B cell (primary cell): ENCODE measurements at regions not wholly inside any gene's neighbourhood (a gene's known extent, or its start where the extent isn't known, plus 50 kb on each side); places are given as distances from the start of the nearest gene placed in this dataset.

ENCODE experiments used
- ATAC-seq: fragments of 200-7000 bp; cut with Tn5 transposase; one replicate; pipeline ENCODE4 v1.10.0; 2021; ENCODE audit warnings: low read depth, mild to moderate bottlenecking, moderate number of reproducible peaks, moderate library complexity
- CTCF ChIA-PET: fragments of 350-600 bp; sonication (Branson Sonifier 250); formaldehyde crosslinking; loops from one replicate; lab custom pipeline; 2021; ENCODE audit warnings: antibody characterized with exemption, inconsistent platforms; lab: Charles Lee
- POLR2A ChIA-PET: fragments of 350-600 bp; sonication (Branson Sonifier 250); formaldehyde crosslinking; loops from one replicate; lab custom pipeline; 2021; ENCODE audit warnings: antibody characterized with exemption; lab: Charles Lee
- DNase-seq: peaks from one replicate; pipeline ENCODE4 v3.0.0; 2013
- H2AFZ ChIP-seq: 2 replicates; pipeline ENCODE4 v1.6.1; 2012; ENCODE audit warnings: mild to moderate bottlenecking, low read depth, low read length; ENCODE audit not compliant: insufficient read depth, poor library complexity, severe bottlenecking
- H3K27ac ChIP-seq, 2 donors: 1 replicate in 1 of 2; 2 replicates in 1 of 2; pipeline ENCODE4 v1.5.1; 2012 to 2013; ENCODE audit warnings: low read length in 2 of 2, mild to moderate bottlenecking in 2 of 2, moderate library complexity in 1 of 2
- H3K27me3 ChIP-seq, 4 experiments: fragments of 200-600 bp in 1 of 4; sonication (generic) in 1 of 4; replicated peaks in 1 of 4; 1 replicate in 2 of 4; 2 replicates in 2 of 4; pipeline versions ENCODE4 v1.6.1 to v1.7.0; 2013 to 2016; ENCODE audit warnings: low read length in 3 of 4, mild to moderate bottlenecking in 2 of 4, mixed read lengths in 1 of 4, moderate library complexity in 1 of 4; ENCODE audit not compliant: insufficient read depth in 4 of 4, control insufficient read depth in 3 of 4; ENCODE audit errors: control extremely low read depth in 1 of 4
- H3K36me3 ChIP-seq, 2 experiments: replicated peaks in 1 of 2; 1 replicate in 1 of 2; 2 replicates in 1 of 2; pipeline versions ENCODE4 v1.6.1 to v1.7.1; 2013; ENCODE audit warnings: low read length in 1 of 2; ENCODE audit not compliant: insufficient read depth in 2 of 2, control insufficient read depth in 1 of 2; ENCODE audit errors: control extremely low read depth in 1 of 2, extremely low read depth in 1 of 2
- H3K4me1 ChIP-seq, 2 donors: fragments of 200-600 bp in 1 of 2; sonication (generic) in 1 of 2; 1 replicate in 1 of 2; 2 replicates in 1 of 2; pipeline versions ENCODE4 v1.5.1 to v1.6.1; 2013 to 2017; ENCODE audit warnings: low read length in 2 of 2; ENCODE audit not compliant: control insufficient read depth in 2 of 2, insufficient read depth in 2 of 2
- H3K4me2 ChIP-seq: replicated peaks from 2 replicates; pipeline ENCODE3; 2012; ENCODE audit warnings: mild to moderate bottlenecking, low read depth, low read length; ENCODE audit not compliant: poor library complexity, severe bottlenecking
- H3K4me3 ChIP-seq, 5 experiments: fragments of 200-600 bp in 1 of 5; sonication (generic) in 1 of 5; 1 replicate in 3 of 5; 2 replicates in 2 of 5; pipeline versions ENCODE4 v1.5.1 to v1.7.0; 2011 to 2016; ENCODE audit warnings: low read length in 4 of 5, mild to moderate bottlenecking in 4 of 5, low read depth in 2 of 5, control low read depth in 1 of 5, moderate library complexity in 1 of 5; ENCODE audit not compliant: insufficient read depth in 1 of 5; ENCODE audit errors: control extremely low read depth in 1 of 5, extremely low read depth in 1 of 5
- H3K79me2 ChIP-seq: fragments of 200-600 bp; sonication (generic); one replicate; pipeline ENCODE4 v1.6.0; 2016; ENCODE audit warnings: low read length; ENCODE audit not compliant: control insufficient read depth, insufficient read depth
- H3K9ac ChIP-seq: fragments of 200-600 bp; sonication (generic); 2 replicates; pipeline ENCODE4 v1.6.1; 2017; ENCODE audit warnings: mild to moderate bottlenecking, low read length, moderate library complexity
- H3K9me3 ChIP-seq, 3 donors: one replicate each; pipeline versions ENCODE4 v1.6.1 to v1.7.1; 2013; ENCODE audit warnings: low read length in 2 of 3; ENCODE audit not compliant: control insufficient read depth in 2 of 3, insufficient read depth in 1 of 3; ENCODE audit errors: control extremely low read depth in 1 of 3
- H4K20me1 ChIP-seq: 2 replicates; pipeline ENCODE4 v1.6.0; 2012; ENCODE audit warnings: mild to moderate bottlenecking, low read length; ENCODE audit not compliant: insufficient read depth, control insufficient read depth, poor library complexity, severe bottlenecking
- H3K27ac Mint-ChIP-seq: one replicate; pipeline ENCODE4 v1.8.0; 2021; ENCODE audit warnings: mixed read lengths
- H3K27me3 Mint-ChIP-seq: one replicate; pipeline ENCODE4 v1.8.0; 2021; ENCODE audit warnings: mixed read lengths
- H3K4me1 Mint-ChIP-seq: one replicate; pipeline ENCODE4 v1.8.0; 2021; ENCODE audit warnings: mixed read lengths
- H3K4me3 Mint-ChIP-seq: one replicate; pipeline ENCODE4 v1.8.0; 2021; ENCODE audit warnings: mixed read lengths
- H3K9me3 Mint-ChIP-seq: one replicate; pipeline ENCODE4 v1.8.0; 2022; ENCODE audit warnings: mixed read lengths; ENCODE audit not compliant: insufficient read depth
- CTCF ChIP-seq: fragments of 200-600 bp; IDR thresholded peaks from one replicate; pipeline ENCODE4 v1.8.0; 2022; ENCODE audit warnings: antibody characterized with exemption, mild to moderate bottlenecking
- EZH2 ChIP-seq: IDR thresholded peaks from 2 replicates; pipeline ENCODE4 v1.6.1; 2012; ENCODE audit warnings: borderline replicate concordance, low read depth, mild to moderate bottlenecking, moderate library complexity, low read length; ENCODE audit not compliant: insufficient read depth, poor library complexity, severe bottlenecking
- WGBS: methylation state at CpG from one replicate; pipeline ENCODE4 v1.1.5; 2013; ENCODE audit warnings: missing lambda C conversion rate; ENCODE audit not compliant: insufficient coverage; 5-methylcytosine and 5-hydroxymethylcytosine counted together
- intact Hi-C: fragments of 100-400 bp; cut with micrococcal nuclease; formaldehyde crosslinking; loops from one replicate; pipeline ENCODE4 v1.10.0; 2022

GRCh38 chr15:94834494-94834893, 603.1 kb downstream of the MCTP2 start:
- no peak overlapping the region for H2AFZ ChIP-seq
- H3K4me1 ChIP-seq = no peaks in the 10 kb centered on the region
- H3K79me2 ChIP-seq = no peaks in the 10 kb centered on the region
- no peaks in the 10 kb centered on the region for H3K27me3 ChIP-seq
- ChIA-PET POLR2A (no interaction called here), CTCF (no interaction called here)
- intact Hi-C loops = no loop called here
- H3K4me3 ChIP-seq = no peak overlapping the region
- DNase-seq = no peak
- ATAC-seq = no peak
- TF ChIP-seq CTCF = no peak
- no peak for TF ChIP-seq EZH2
- H3K4me2 ChIP-seq = no peak overlapping the region
- no peak overlapping the region for H3K27ac ChIP-seq
- WGBS = no CpG with 5 or more reads among the region's 1 CpG
- H3K36me3 ChIP-seq = no peaks in the 10 kb centered on the region
- peaks cover 0 to 19% (median 0%) of the 10 kb centered on the region in 3 donors for H3K9me3 ChIP-seq
- no peak overlapping the region for H3K27ac Mint-ChIP-seq
- H3K27me3 Mint-ChIP-seq = no peaks in the 10 kb centered on the region
- H3K9ac ChIP-seq = no peak overlapping the region
- no peaks in the 10 kb centered on the region for H4K20me1 ChIP-seq
- H3K4me3 Mint-ChIP-seq = no peak overlapping the region
- H3K9me3 Mint-ChIP-seq = no peaks in the 10 kb centered on the region
- H3K4me1 Mint-ChIP-seq = no peaks in the 10 kb centered on the region

- CTCF ChIA-PET = no interaction called here
- Histone ChIP-seq H3K27me3 (no peaks in the 10 kb centered on the region), H2AFZ (no peak overlapping the region), H3K36me3 (no peaks in the 10 kb centered on the region), H3K9me3 (peaks cover 0 to 19% (median 6%) of the 10 kb centered on the region in 3 donors), H3K4me3 (no peak overlapping the region), H4K20me1 (no peaks in the 10 kb centered on the region), H3K27ac (no peak overlapping the region), H3K4me2 (no peak overlapping the region), H3K4me1 (no peaks in the 10 kb centered on the region), H3K9ac (no peak overlapping the region), H3K79me2 (no peaks in the 10 kb centered on the region)
- intact Hi-C loops = no loop called here
- ATAC-seq = no peak
- WGBS = no CpG with 5 or more reads among the region's 1 CpG
- no peak for DNase-seq
- Mint-ChIP-seq H3K4me3 (no peak overlapping the region), H3K27ac (no peak overlapping the region), H3K27me3 (peaks cover 5% of the 10 kb centered on the region), H3K9me3 (peaks cover 7% of the 10 kb centered on the region), H3K4me1 (no peaks in the 10 kb centered on the region)
- TF ChIP-seq EZH2 (no peak), CTCF (no peak)
- POLR2A ChIA-PET = no interaction called here
These were observed 606.9 kb downstream of the MCTP2 start for GRCh38 chr15:94838281-94838680.
